Testis (tissue), 2 donors: ENCODE measurements at regions not wholly inside any gene's neighbourhood (a gene's known extent, or its start where the extent isn't known, plus 50 kb on each side); places are given as distances from the start of the nearest gene placed in this dataset.

Experiments used
- POLR2A ChIP-seq: fragments of 450-650 bp; IDR thresholded peaks from one replicate; pipeline ENCODE4 v1.6.1; 2017; ENCODE audit warnings: antibody characterized with exemption, mild to moderate bottlenecking, moderate library complexity
- TF ChIP-seq, protein P1 (sequence below), 3 experiments: fragments of 450-650 bp in 2 of 3; fragments of 200-600 bp in 1 of 3; sonication (generic) in 1 of 3; IDR thresholded peaks; one replicate each; pipeline ENCODE4 v1.5.1; 2016 to 2019; ENCODE audit warnings: antibody characterized with exemption in 3 of 3, mild to moderate bottlenecking in 2 of 3, moderate library complexity in 1 of 3

DNA sequence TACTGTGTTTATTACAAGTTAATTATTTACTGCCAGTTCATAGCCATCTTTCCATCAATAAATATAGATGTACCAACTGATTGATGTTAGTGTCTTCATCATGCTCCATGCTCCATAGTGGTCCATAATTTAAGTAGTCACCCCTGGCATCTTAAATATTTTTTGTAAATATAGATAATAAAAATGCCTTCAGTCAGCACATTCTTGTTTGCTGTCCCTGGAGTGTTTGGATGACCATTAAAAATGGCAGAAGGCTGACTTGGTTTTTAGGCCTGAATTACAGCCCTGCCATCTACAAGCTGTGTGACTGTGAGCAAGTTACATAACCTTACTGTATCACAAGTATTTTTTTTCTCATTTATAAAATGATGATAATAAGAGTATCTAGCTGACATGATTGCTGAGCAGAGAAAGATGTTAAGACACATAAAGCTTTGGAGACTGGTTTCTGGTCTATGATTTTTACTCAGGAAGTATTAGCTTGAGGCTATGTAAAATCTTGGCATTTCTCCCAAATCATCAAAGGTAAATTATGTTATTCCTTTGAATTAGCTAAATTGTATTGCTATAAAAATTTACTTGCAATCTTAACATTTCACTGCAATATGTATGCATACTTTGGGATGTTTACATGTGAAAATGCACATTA lies 427.2 kb downstream of the USP25 start:
- TF ChIP-seq, protein P1, sequence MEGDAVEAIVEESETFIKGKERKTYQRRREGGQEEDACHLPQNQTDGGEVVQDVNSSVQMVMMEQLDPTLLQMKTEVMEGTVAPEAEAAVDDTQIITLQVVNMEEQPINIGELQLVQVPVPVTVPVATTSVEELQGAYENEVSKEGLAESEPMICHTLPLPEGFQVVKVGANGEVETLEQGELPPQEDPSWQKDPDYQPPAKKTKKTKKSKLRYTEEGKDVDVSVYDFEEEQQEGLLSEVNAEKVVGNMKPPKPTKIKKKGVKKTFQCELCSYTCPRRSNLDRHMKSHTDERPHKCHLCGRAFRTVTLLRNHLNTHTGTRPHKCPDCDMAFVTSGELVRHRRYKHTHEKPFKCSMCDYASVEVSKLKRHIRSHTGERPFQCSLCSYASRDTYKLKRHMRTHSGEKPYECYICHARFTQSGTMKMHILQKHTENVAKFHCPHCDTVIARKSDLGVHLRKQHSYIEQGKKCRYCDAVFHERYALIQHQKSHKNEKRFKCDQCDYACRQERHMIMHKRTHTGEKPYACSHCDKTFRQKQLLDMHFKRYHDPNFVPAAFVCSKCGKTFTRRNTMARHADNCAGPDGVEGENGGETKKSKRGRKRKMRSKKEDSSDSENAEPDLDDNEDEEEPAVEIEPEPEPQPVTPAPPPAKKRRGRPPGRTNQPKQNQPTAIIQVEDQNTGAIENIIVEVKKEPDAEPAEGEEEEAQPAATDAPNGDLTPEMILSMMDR (IDR thresholded peaks at IDR 0.05): no peak
- no peak for TF ChIP-seq POLR2A
